ENCODE measurements at regions not wholly inside any gene's neighbourhood (a gene's known extent, or its start where the extent isn't known, plus 50 kb on each side); places are given as distances from the start of the nearest gene placed in this dataset.
"Not testable (repeated sequence)": the region's sequence is repeated elsewhere in the genome, so short reads cannot be mapped to it uniquely, and the experiment has no call there.

GRCh38 chr2:109677835-109678580 lies 63.8 kb downstream of the SOWAHC start:
- DNase-seq: no peak
- no peaks in the 10 kb centered on the region for H3K36me3 ChIP-seq
- no peak for TF ChIP-seq POLR2A (IDR thresholded peaks at IDR 0.05)
- TF ChIP-seq EP300 (IDR thresholded peaks at IDR 0.05): no peak
- no peak for TF ChIP-seq CTCF (IDR thresholded peaks at IDR 0.05)
- TF ChIP-seq POLR2AphosphoS5 (IDR thresholded peaks at IDR 0.05): no peak
- no peaks in the 10 kb centered on the region for H3K27me3 ChIP-seq
- 84 to 93% (median 89%) methylated on average over 12 of the region's 12 CpGs for WGBS, 5 donors
- intact Hi-C loops (cut with DNase I; ENCODE audit: low total_unique reads): no loop called here
- H3K4me3 ChIP-seq: no peak overlapping the region
- no peaks in the 10 kb centered on the region for H3K9me3 ChIP-seq
- peaks cover 0 to 44% (median 29%) of the 10 kb centered on the region in 4 donors for H3K4me1 ChIP-seq
- peak overlapping the region in 2 of 5 donors; percentile 9 to 34 for H3K27ac ChIP-seq

GRCh38 chr2:109678724-109679201 lies 64.6 kb downstream of the SOWAHC start:
- H3K4me3 ChIP-seq; intact Hi-C loops (cut with DNase I; ENCODE audit: low total_unique reads); H3K36me3 ChIP-seq; H3K9me3 ChIP-seq; DNase-seq; H3K27me3 ChIP-seq: not testable (repeated sequence)
- peak overlapping the region in 4 of 5 donors; percentile 9 to 34 (median 29) for H3K27ac ChIP-seq
- H3K4me1 ChIP-seq: peaks cover 0 to 44% (median 29%) of the 10 kb centered on the region in 4 donors
- WGBS, 5 donors: 52 to 65% (median 62%) methylated on average over 10 of the region's 10 CpGs

- Histone ChIP-seq H3K4me1 (peaks cover 0 to 44% (median 29%) of the 10 kb centered on the region in 4 donors), H3K27ac (peak overlapping the region in 4 of 5 donors; percentile 7 to 34 (median 18))
- WGBS, 5 donors: 57 to 69% (median 62%) methylated on average over 3 of the region's 3 CpGs
Observed at GRCh38 chr2:109679225-109679624, 65.1 kb downstream of the SOWAHC start.

GRCh38 chr2:109679626-109680025 lies 65.5 kb downstream of the SOWAHC start:
- Histone ChIP-seq H3K4me3 (no peak overlapping the region), H3K27ac (peak overlapping the region in 3 of 5 donors; percentile 7 to 66 (median 9)), H3K9me3 (no peaks in the 10 kb centered on the region), H3K27me3 (no peaks in the 10 kb centered on the region), H3K36me3 (no peaks in the 10 kb centered on the region), H3K4me1 (peaks cover 0 to 44% (median 29%) of the 10 kb centered on the region in 4 donors)
- TF ChIP-seq EP300 (IDR thresholded peaks at IDR 0.05): no peak
- TF ChIP-seq CTCF (IDR thresholded peaks at IDR 0.05): no peak
- no peak for TF ChIP-seq POLR2AphosphoS5 (IDR thresholded peaks at IDR 0.05)
- TF ChIP-seq POLR2A (IDR thresholded peaks at IDR 0.05): no peak
- WGBS, 5 donors: 22 to 42% (median 39%) methylated on average over 5 of the region's 5 CpGs
- peak in 1 of 2 donors; percentile 63 for DNase-seq
- intact Hi-C loops (cut with DNase I; ENCODE audit: low total_unique reads): no loop called here

More at GRCh38 chr2:109679225-109679624, 65.1 kb downstream of the SOWAHC start:
- TF ChIP-seq POLR2A (IDR thresholded peaks at IDR 0.05) (no peak), POLR2AphosphoS5 (IDR thresholded peaks at IDR 0.05) (no peak), EP300 (IDR thresholded peaks at IDR 0.05) (no peak), CTCF (IDR thresholded peaks at IDR 0.05) (no peak)
- DNase-seq: no peak
- intact Hi-C loops (cut with DNase I; ENCODE audit: low total_unique reads): no loop called here
- no peaks in the 10 kb centered on the region for H3K27me3 ChIP-seq
- no peaks in the 10 kb centered on the region for H3K9me3 ChIP-seq
- no peak overlapping the region for H3K4me3 ChIP-seq
- H3K36me3 ChIP-seq: no peaks in the 10 kb centered on the region
